ENCODE measurements at regions not wholly inside any gene's neighbourhood (a gene's known extent, or its start where the extent isn't known, plus 50 kb on each side); places are given as distances from the start of the nearest gene placed in this dataset.

- no peak for DNase-seq (ENCODE audit: low spot score)
Observed at GRCh38 chrX:121102101-121102500, 54.7 kb downstream of the GLUD2 start.

GRCh38 chrX:121103381-121103780 is 56.0 kb downstream of the GLUD2 start:
- DNase-seq (ENCODE audit: low spot score): no peak

GRCh38 chrX:121106484-121107235 is 59.2 kb downstream of the GLUD2 start:
- no peak for DNase-seq (ENCODE audit: low spot score)

- DNase-seq (ENCODE audit: low spot score): no peak
Observed at GRCh38 chrX:121109986-121110385, 62.6 kb downstream of the GLUD2 start.

- no peak for DNase-seq (ENCODE audit: low spot score)
Observed at GRCh38 chrX:121110536-121110935, 63.1 kb downstream of the GLUD2 start.

GRCh38 chrX:121114691-121115090 is 67.3 kb downstream of the GLUD2 start:
- DNase-seq (ENCODE audit: low spot score): no peak

- DNase-seq (ENCODE audit: low spot score): no peak
Observed at GRCh38 chrX:121120690-121121605, 73.5 kb downstream of the GLUD2 start.

- no peak for DNase-seq (ENCODE audit: low spot score)
Observed at GRCh38 chrX:121122332-121122731, 74.9 kb downstream of the GLUD2 start.

GRCh38 chrX:121128925-121129877 is 81.8 kb downstream of the GLUD2 start:
- no peak for DNase-seq (ENCODE audit: low spot score)

- no peak for DNase-seq (ENCODE audit: low spot score)
Observed at GRCh38 chrX:121132675-121133074, 85.3 kb downstream of the GLUD2 start.

GRCh38 chrX:121135488-121136207 is 88.2 kb downstream of the GLUD2 start:
- no peak for DNase-seq (ENCODE audit: low spot score)

- DNase-seq (ENCODE audit: low spot score): no peak
Observed at GRCh38 chrX:121146059-121146628, 98.7 kb downstream of the GLUD2 start.

- DNase-seq (ENCODE audit: low spot score): no peak
Observed at GRCh38 chrX:121150217-121150616, 102.8 kb downstream of the GLUD2 start.

GRCh38 chrX:121151293-121151692 is 103.9 kb downstream of the GLUD2 start:
- no peak for DNase-seq (ENCODE audit: low spot score)

- DNase-seq (ENCODE audit: low spot score): no peak
Observed at GRCh38 chrX:121154858-121155404, 107.5 kb downstream of the GLUD2 start.

- no peak for DNase-seq (ENCODE audit: low spot score)
Observed at GRCh38 chrX:121160987-121161386, 113.6 kb downstream of the GLUD2 start.

GRCh38 chrX:121161501-121161933 is 114.1 kb downstream of the GLUD2 start:
- DNase-seq (ENCODE audit: low spot score): no peak

GRCh38 chrX:121163443-121163842 is 116.0 kb downstream of the GLUD2 start:
- no peak for DNase-seq (ENCODE audit: low spot score)

GRCh38 chrX:121165930-121166359 is 118.5 kb downstream of the GLUD2 start:
- no peak for DNase-seq (ENCODE audit: low spot score)

All from hepatic stellate cell (primary cell).